IPS-NIHi11 (cell line): ENCODE measurements at regions not wholly inside any gene's neighbourhood (a gene's known extent, or its start where the extent isn't known, plus 50 kb on each side); places are given as distances from the start of the nearest gene placed in this dataset.
"Not testable (repeated sequence)": the region's sequence is repeated elsewhere in the genome, so short reads cannot be mapped to it uniquely, and the experiment has no call there.

Experiments used
- DNase-seq: peaks from one replicate; pipeline ENCODE4 v3.0.0; 2012; ENCODE audit warnings: mixed read lengths, low spot score

DNA sequence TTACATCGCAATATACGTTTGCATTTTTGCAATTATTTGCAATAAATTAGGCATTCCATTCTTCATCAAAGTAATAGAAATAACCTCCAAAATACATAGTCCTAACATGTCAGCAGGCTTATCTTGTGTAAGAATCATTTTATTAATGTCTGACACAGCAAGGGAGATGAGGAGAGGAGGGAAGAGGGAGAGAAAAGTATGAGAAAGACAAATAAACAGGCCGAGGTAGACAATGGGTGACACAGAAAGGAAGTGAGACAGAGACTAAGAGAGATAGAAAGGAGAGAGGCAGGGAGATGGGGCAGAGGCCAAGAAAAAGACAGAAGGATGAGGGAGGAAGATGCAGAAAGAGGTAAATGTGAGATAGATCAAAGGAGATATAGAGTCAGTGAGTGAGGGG, 50.3 kb upstream of the CYP2B6 start:
- not testable (repeated sequence) for DNase-seq

DNA sequence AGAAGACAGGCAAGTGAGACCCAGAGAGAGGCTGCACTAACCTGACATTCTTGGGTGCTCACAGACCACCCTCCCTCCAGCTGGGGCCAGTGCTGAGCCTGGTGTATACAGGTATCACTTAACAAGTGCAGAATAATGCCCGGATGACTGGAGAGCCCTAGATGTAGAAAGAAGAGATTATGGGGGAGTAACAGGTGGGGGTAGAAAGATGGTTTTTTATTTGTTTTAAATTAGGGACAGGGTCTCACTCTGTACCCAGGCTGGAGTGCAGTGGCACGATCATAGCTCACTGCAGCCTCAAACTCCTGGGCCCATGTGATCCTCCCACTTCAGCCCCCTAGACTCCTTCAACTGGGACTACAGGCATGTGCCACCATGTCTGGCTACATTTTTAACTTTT, 53.1 kb upstream of the CYP2B6 start:
- DNase-seq = not testable (repeated sequence)

DNA sequence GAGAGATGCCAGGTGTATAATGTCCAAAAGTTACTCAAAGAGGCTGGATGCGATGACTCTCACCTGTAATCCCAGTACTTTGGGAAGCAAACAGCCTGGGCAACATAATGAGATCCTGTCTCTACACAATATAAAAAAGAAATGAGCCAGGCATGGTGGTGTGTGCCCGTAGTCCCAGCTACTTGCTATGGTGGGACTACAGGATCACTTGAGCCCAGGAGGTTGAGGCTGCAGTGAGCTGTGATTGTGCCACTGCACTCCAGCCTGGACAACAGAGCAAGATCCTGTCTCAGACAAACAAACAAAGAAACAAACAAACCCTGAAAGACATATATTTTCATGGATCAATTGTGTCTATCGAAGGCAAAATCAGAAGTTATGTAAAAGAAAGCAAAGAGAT, 54.3 kb upstream of the CYP2B6 start:
- no peak for DNase-seq

DNA sequence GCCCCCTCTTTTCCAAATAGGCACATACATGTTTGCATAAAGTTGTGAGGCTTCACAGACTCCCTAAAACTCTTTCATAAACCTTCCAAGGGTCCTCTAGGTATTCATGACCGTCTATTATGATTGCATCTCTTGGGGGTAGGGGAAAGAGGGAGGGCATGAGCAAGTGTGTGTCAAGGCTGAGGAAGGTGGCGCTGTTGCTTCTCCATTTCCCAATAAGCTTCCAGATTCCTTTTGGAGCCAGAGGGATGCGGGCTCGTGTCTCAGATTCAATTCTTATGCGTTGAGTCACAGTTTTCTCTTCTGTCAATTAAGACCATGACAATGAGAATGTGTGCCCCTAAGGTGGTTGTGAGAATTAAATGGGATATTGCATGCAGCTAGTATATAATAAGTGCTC, 51.0 kb upstream of the CYP2A7 start:
- peak; percentile 42 for DNase-seq

DNA sequence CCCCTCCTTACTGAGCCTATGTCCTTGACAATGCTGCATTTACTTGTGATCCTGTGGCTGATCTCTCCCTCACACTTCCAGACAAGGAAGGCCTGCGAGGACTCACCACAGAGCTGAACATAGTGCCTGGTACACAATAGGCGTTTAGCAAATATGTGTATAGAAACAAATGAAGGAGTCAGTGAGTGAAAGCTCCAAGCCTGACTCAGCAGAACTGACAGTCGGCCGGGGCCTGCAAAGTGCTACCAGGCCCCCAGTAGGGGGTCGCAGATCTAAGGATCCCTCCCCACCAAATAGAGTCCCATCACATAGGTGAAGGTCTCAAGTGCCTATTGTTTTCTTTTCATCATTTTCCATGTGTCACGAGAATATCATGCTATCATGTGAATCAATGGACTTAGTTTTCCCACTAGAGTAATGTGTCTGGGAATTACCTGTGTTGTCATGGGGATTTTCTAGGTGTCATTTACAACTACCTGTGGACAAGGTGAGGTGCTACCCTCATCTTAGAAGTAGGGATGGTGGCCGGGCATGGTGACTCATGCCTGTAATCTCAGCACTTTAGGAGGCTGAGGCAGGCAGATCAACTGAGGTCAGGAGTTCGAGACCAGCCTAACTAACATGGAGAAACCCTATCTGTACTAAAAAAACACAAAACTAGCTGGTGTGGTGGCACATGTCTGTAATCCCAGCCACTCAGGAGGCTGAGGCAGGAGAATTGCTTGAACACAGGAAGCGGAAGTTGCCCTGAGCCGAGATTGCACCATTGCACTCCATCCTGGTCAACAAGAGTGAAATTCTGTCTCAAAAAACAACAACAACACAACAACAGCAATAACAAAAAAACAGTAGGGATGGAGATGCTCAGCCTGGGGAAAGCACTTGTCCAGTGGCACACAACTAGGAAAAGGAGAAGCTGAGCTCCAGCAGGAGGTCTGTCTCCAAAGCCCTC, 50.3 kb upstream of the CYP2A7 start:
- no peak for DNase-seq
